ENCODE measurements at regions not wholly inside any gene's neighbourhood (a gene's known extent, or its start where the extent isn't known, plus 50 kb on each side); places are given as distances from the start of the nearest gene placed in this dataset.

GRCh38 chr2:57396355-57397098 is 650.1 kb upstream of the VRK2 start:
- H2AK5ac ChIP-seq (ENCODE audit: insufficient read length, low read length) = no peak overlapping the region
- 0 out of 7 replicates have a peak overlapping the region, but pooled peaks of 1 of the 3 experiments have one; percentile 52 for H3K27ac Mint-ChIP-seq
- no peak overlapping the region for H2BK5ac ChIP-seq (ENCODE audit: insufficient read length, low read length)
- H3K18ac ChIP-seq (ENCODE audit: insufficient read length, low read depth, low read length) = peak overlapping the region; percentile 7
- H3K27me3 ChIP-seq (ENCODE audit: insufficient read depth, low read length) = no peaks in the 10 kb centered on the region
- no peak overlapping the region for H3K4ac ChIP-seq (ENCODE audit: low read depth, low read length)
- no peaks in the 10 kb centered on the region for H3K79me2 ChIP-seq (ENCODE audit: insufficient read depth, low read length)
- no peak overlapping the region for H3K4me2 ChIP-seq (ENCODE audit: insufficient read depth, insufficient read length, low read length)
- no peak overlapping the region for H4K5ac ChIP-seq (ENCODE audit: insufficient read length, low read depth, low read length)
- H3K9ac ChIP-seq (ENCODE audit: extremely low read depth, insufficient read length, low read length) = no peak overlapping the region
- no peaks in the 10 kb centered on the region; a peak in 1 of 5 replicates for H3K9me3 Mint-ChIP-seq
- H2BK15ac ChIP-seq (ENCODE audit: low read depth, low read length) = no peak overlapping the region
- peaks cover 0 to 5% of the 10 kb centered on the region in 2 experiments; a peak in 1 of 4 replicates for H3K4me1 Mint-ChIP-seq
- H3K23ac ChIP-seq (ENCODE audit: insufficient read length, low read depth, low read length) = no peak overlapping the region
- H4K20me1 ChIP-seq (ENCODE audit: control insufficient read depth, insufficient read depth, insufficient read length) = no peaks in the 10 kb centered on the region
- no peak overlapping the region; the same call in 1 of the 2 replicates for H3K14ac ChIP-seq (ENCODE audit: insufficient read depth, low read length)
- no peak overlapping the region for H2AFZ ChIP-seq (ENCODE audit: low read length)
- no peak overlapping the region for H2BK20ac ChIP-seq (ENCODE audit: low read depth, low read length, poor library complexity, severe bottlenecking)
- peak; percentile 38 for DNase-seq
- H3K79me1 ChIP-seq (ENCODE audit: insufficient read depth, low read depth, low read length, poor library complexity, severe bottlenecking) = no peaks in the 10 kb centered on the region
- H3K23me2 ChIP-seq (ENCODE audit: insufficient read length, low read depth, low read length, poor library complexity, severe bottlenecking) = no peaks in the 10 kb centered on the region
- no peak overlapping the region for H2BK120ac ChIP-seq (ENCODE audit: low read depth, low read length, poor library complexity, severe bottlenecking)
- TF ChIP-seq CTCF (conservative IDR thresholded peaks at IDR 0.05) = no peak
- no peak overlapping the region for H4K8ac ChIP-seq (replicated peaks; ENCODE audit: insufficient read length, low read depth, low read length)
- WGBS (ENCODE audit: extremely low coverage, insufficient read length, low lambda C conversion rate) = no CpG with 5 or more reads among the region's 9 CpGs
- H4K91ac ChIP-seq (ENCODE audit: insufficient read length, low read depth, low read length) = no peak overlapping the region
- peaks cover 0 to 3% (median 0%) of the 10 kb centered on the region in 3 experiments; a peak in 1 of 7 replicates for H3K36me3 Mint-ChIP-seq (ENCODE audit: insufficient read depth in 1 of 3, low read depth in 3 of 3)
- no peaks in the 10 kb centered on the region; the same call in 1 of the 2 replicates for H3K4me1 ChIP-seq (ENCODE audit: insufficient read depth, low read length)
- H3K9me3 ChIP-seq (ENCODE audit: control insufficient read depth, low read depth, low read length) = no peaks in the 10 kb centered on the region
- H3K56ac ChIP-seq (ENCODE audit: insufficient read length, low read depth, low read length) = no peak overlapping the region
- H2BK12ac ChIP-seq (ENCODE audit: insufficient read length, low read depth, low read length) = no peak overlapping the region
- H3T11ph ChIP-seq (ENCODE audit: low read length) = no peak overlapping the region
- H3K4me3 Mint-ChIP-seq = no peak overlapping the region
- H3K27me3 Mint-ChIP-seq (ENCODE audit: low read depth) = peaks cover 2% of the 10 kb centered on the region; the same call in 1 of the 2 replicates
- H3K27ac ChIP-seq (ENCODE audit: insufficient read length, low read depth, low read length) = no peak overlapping the region

Measured in H9 (cell line).